ENCODE measurements at regions not wholly inside any gene's neighbourhood (a gene's known extent, or its start where the extent isn't known, plus 50 kb on each side); places are given as distances from the start of the nearest gene placed in this dataset.

DNA sequence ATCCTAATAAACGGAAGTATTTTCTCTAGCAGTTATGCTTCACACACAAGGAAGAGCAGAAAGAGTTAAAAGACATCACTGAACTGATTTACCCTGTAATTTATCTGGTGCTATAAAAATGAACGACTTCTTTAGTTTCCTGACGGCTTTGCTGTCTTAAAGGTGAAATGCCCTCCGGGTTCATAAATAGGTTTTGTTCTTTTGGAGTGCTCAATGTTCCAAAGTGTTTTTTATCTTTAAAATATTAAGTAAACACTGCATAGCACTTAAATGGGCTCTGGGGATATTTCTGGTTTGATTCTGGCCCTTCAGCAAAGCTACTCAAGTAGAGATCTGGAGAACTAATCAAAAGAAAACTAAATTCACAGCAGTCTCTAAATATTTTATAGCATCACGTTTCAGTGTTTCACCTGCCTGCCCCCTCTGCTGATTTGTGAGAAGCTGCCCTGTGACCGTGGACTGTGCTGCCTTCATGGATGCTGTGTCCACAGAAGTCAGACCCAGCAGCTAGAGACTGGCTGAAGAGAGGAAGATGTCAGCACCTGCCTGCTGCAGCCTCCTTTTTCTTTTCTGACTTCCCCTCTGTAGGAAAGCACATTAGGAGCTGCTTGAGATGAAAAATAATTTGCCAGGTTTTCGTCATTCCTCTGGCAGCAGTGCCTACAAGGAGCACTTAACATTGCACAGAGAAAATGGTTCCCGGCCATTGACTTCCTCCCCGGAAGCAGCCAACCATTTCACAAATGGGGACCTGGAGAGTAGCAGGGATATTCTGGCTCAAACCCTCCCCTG is 205.1 kb upstream of the FSCB start:
- no peak for DNase-seq (ENCODE audit: low spot score)

DNA sequence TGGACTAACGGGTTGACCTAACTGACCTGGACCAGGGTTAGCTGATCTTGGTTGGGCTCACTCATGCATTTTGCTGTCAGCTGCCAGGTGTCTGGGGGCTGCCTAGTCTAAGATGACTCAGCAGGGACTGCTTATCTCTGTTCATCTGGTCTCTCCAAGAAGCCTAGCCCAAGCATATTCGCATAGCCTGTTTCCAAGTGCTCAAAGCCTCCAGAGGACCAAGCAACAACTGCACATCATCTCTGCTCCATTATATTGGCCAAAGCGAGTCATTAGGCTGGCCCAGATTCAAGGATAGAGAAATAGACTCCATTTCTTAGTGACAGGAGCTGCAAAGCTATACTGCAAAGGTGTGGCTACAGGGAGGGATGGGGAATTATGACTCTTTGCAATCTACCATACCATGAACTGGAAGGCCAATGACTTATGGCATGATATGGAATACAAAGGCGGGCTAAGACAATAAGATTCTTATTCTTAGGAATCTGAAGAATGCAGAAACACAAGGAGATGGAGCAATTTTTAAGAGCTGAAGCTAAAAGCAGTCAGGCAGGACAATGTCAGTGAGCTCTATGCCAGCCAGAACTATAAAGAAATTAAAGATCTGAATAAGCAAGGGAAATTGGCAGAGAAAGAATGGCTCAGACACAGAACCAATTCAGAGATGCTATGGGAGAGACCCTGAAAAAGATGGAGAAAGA is 194.6 kb upstream of the FSCB start:
- DNase-seq (ENCODE audit: low spot score) = no peak

- no peak for DNase-seq (ENCODE audit: low spot score)
Measured at GRCh38 chr14:44700694-44701093, 193.6 kb upstream of the FSCB start.

DNA sequence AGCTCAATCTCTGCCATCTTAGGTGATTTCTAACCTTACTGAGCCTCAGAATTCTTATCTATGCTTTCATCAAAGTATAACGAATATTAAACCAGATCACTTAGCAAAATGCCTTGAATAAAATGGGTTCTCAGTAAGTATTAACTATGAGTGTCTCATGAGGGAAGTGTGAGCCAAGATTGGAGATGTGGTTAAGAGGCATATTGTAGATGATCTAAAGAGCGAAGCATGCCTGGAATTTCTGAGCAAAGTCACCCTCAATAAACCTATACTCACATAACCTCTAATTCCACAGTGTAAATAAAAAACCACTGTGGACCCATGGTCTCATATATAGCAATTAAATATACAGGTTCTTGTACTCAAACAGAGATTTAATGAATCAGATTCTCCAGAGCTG is 193.1 kb upstream of the FSCB start:
- DNase-seq (ENCODE audit: low spot score) = no peak

GRCh38 chr14:44699391-44699790 is 192.3 kb upstream of the FSCB start:
- no peak for DNase-seq (ENCODE audit: low spot score)

GRCh38 chr14:44669496-44669895 is 162.4 kb upstream of the FSCB start:
- DNase-seq (ENCODE audit: low spot score) = no peak

DNA sequence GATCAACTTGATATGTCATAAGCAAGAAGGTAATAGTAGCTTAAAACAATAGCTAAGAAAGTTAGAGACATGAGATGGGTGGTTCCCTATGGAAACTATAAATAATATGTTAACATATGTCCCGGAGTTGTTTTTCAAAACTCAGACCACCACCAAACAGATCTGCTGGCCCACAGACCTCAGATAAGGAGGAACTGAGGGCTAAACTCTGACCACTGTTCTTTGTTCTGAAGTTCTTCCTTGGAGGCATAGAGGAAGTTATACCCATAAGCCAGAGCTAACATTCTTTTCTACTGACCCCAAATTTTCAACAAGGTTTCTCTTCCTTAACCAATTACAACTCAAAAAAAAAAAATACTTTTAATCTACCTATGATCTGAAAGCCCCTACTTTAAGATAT is 156.1 kb upstream of the FSCB start:
- no peak for DNase-seq (ENCODE audit: low spot score)

DNA sequence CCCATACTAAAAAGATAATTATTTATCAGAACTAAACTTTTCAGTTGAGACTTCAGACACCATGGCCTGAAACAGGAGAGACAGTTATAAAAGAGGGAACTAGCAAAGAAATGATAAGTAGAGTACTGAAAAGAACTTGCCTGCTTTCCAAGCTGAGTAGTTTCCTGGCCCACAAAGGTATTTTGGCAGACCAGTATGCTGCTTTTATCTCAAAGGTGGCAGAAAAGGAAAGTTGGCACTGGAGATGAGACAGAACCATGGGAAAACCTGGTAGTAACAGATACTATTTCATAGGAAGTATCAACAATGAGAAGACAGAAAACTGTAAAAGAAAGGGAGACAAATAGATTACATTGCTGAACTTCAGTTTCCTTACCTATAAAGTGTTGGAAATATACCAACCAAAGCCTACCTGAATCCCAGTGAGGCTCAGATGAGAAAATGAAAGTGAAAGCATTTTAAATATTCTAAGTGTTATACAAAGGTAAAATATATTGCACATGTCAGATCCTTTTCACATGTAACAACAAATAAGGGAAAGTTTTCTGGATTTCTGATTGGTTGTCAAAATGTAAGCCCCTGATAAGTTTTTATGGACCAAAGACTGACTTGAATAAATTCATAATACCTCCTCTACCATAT is 155.3 kb upstream of the FSCB start:
- DNase-seq (ENCODE audit: low spot score) = no peak

DNA sequence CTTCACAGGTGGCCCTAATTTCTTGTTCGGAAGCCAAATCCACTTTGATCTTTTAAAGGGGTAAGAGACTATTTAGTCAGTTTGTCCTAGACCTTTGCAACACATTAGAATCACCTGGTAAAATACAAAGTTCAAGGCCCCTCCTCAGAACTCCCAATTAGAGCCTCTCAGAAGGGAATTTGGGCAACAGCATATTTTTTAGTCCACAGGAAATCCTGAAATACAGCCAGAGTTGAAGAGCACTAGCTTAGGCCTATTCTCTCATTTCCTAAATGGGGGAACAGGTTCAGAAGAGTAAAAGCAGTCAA is 151.3 kb upstream of the FSCB start:
- no peak for DNase-seq (ENCODE audit: low spot score)

GRCh38 chr14:44657696-44658388 is 150.8 kb upstream of the FSCB start:
- DNase-seq (ENCODE audit: low spot score) = no peak

DNA sequence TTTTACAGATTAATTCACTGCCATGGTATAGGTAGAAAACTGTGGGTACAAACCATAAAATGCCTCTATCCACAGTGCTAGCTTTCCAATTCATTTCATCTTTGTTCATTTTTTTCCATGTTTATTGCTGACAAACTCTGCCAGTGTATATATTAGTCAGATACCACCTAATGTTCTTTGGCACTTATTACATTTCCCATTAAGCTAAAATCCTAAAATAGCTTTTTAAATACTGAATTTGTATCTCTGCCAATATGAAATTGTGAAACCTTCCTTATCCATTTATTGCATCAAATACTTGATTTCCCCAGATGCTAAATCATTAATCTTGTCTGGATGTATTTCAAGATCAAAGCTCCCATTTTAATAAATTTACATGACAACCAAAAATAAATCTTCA is 150.1 kb upstream of the FSCB start:
- no peak for DNase-seq (ENCODE audit: low spot score)

DNA sequence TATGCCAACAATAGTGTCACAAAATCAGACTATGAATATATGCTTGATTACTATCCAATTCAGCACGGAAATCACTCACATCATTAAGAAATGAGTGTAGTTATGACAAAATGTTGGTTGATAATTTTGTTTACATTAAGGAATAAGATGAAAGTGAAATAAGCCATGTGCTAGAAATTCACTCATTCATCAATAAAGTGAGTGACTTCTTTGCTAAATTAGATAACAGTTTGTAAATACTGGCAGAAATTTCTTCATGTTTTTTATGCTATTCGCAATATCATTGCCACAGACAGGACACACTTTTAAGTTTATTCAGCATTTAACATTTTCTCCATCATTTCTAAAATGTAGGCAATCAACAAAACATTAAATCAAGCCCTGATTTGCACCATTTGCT is 147.5 kb upstream of the FSCB start:
- DNase-seq (ENCODE audit: low spot score) = no peak

GRCh38 chr14:44653641-44654040 is 146.6 kb upstream of the FSCB start:
- no peak for DNase-seq (ENCODE audit: low spot score)

GRCh38 chr14:44652640-44653039 is 145.6 kb upstream of the FSCB start:
- DNase-seq (ENCODE audit: low spot score) = no peak

DNA sequence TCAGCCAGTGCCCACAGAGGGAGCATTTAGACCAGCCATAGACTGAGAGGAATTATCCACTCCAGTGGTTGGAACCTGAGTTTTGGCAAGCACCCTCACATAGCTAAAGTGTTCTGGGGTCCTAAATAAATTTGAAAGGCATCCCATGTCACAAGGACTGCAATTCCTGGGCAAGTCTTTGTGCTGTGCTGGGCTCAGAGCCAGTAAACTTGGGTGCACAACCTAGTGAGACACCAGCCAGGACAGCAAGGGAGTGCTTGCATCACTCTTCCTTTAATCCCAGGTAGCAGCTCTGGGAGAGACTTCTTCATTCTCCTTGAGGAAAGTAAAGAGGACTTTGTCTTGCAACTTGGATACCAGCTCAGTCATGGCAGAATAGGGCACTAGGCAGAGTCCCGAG is 142.0 kb upstream of the FSCB start:
- DNase-seq (ENCODE audit: low spot score) = no peak

- no peak for DNase-seq (ENCODE audit: low spot score)
Measured at GRCh38 chr14:44640416-44640815, 133.3 kb upstream of the FSCB start.

DNA sequence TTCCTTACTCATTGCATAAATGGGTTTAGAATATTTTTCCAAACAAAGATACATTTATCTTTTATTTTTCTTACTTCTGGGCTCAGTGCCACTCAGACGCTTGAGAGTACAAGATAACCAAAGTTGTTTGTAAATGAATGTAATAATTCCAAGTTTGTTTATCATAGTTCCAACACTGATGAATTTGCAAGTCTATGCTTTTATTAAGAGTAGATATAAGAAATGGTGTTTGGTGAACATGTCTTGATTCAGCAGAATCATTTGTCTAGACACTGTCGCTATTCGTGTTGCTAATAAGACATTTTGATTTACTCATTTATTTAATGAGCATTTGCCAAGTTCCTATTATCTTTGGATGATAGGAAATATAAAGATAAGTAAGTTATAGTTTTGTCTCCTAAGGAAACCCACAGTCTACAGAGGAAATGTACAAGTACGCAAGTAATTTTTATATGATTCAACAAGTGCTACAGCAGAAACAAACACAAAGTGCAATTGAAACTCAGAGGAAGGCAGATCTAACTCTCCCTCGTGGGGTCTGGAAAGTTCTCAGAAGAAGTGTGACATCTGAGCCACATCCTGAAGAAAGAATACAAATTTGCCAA is 132.8 kb upstream of the FSCB start:
- no peak for DNase-seq (ENCODE audit: low spot score)

- DNase-seq (ENCODE audit: low spot score) = no peak
Measured at GRCh38 chr14:44634692-44635091, 127.6 kb upstream of the FSCB start.

DNA sequence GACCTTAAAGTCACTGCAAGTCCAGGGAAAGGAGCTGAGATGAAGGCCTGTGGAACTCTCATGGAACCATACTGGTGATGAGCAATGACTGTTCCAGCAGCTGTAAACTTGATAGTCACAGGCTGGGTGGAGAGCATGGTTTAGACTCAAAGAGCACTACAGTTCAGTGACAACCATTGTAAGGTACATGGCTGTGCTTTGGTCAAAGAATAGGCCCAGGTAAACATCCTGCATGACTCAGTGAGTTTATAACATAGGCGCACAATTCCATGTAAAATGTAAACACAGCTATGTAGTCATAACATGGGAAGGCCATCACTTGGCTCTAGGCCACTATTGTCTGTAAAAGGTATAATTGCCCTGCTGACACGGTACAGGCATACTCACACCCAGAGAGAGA is 119.3 kb upstream of the FSCB start:
- no peak for DNase-seq (ENCODE audit: low spot score)

- DNase-seq (ENCODE audit: low spot score) = no peak
Measured at GRCh38 chr14:44625098-44625497, 118.0 kb upstream of the FSCB start.

- DNase-seq (ENCODE audit: low spot score) = no peak
Measured at GRCh38 chr14:44620121-44621019, 113.3 kb upstream of the FSCB start.

Data from AG08396 (cell line).